Endothelial cell of umbilical vein (primary cell): ENCODE measurements at regions not wholly inside any gene's neighbourhood (a gene's known extent, or its start where the extent isn't known, plus 50 kb on each side); places are given as distances from the start of the nearest gene placed in this dataset.

Source experiments
- BruUV-seq: library from RNA; stranded (reverse); fragments of 400-500 nt; replicated peaks from 2 replicates; lab custom pipeline; 2021; lab: Mats Ljungman, UMichigan
- CTCF ChIA-PET: fragments of 300-600, 350-600 bp; sonication (Branson Sonifier 250); formaldehyde crosslinking; loops from one replicate; lab custom pipeline; 2021; ENCODE audit warnings: antibody characterized with exemption, inconsistent platforms; lab: Charles Lee
- POLR2A ChIA-PET: fragments of 300-600, 350-600 bp; sonication (Branson Sonifier 250); formaldehyde crosslinking; loops from one replicate; lab custom pipeline; 2021; ENCODE audit warnings: antibody characterized with exemption, inconsistent platforms; lab: Charles Lee
- DNase-seq: peaks from one replicate; pipeline ENCODE4 v3.0.0-alpha.2; 2011; ENCODE audit warnings: low read depth, low spot score
- FAIRE-seq: peaks from 2 replicates; lab custom pipeline; 2011; peaks lifted over from hg19 to GRCh38; lab: Jason Lieb, UNC
- H2AFZ ChIP-seq: 2 replicates; pipeline ENCODE4 v1.6.0; 2012; ENCODE audit warnings: low read depth, low read length, control low read depth, inconsistent platforms
- H3K27ac ChIP-seq: 2 replicates; pipeline ENCODE4 v1.5.1; 2011; ENCODE audit warnings: low read depth, mild to moderate bottlenecking, control low read depth, low read length, moderate library complexity; ENCODE audit not compliant: insufficient read depth
- H3K27me3 ChIP-seq, 2 experiments: 2 replicates each; pipeline versions ENCODE4 v1.6.0 to v1.6.1; 2011; ENCODE audit warnings: low read length in 2 of 2, mixed read lengths in 1 of 2; ENCODE audit not compliant: control insufficient read depth in 2 of 2, insufficient read depth in 2 of 2
- H3K36me3 ChIP-seq, 2 experiments: 2 replicates in 1 of 2; 3 replicates in 1 of 2; pipeline ENCODE4 v1.5.1; 2011; ENCODE audit warnings: low read length in 2 of 2, mild to moderate bottlenecking in 1 of 2, moderate library complexity in 1 of 2; ENCODE audit not compliant: control insufficient read depth in 2 of 2, insufficient read depth in 2 of 2; ENCODE audit errors: extremely low read depth in 1 of 2
- H3K4me1 ChIP-seq: 3 replicates; pipeline ENCODE4 v1.5.1; 2011; ENCODE audit warnings: mild to moderate bottlenecking, low read length; ENCODE audit not compliant: control insufficient read depth, insufficient read depth; ENCODE audit errors: extremely low read depth
- H3K4me2 ChIP-seq: 2 replicates; pipeline ENCODE4 v1.6.1; 2011; ENCODE audit warnings: low read length, control low read depth, mixed read lengths; ENCODE audit not compliant: insufficient read depth
- H3K4me3 ChIP-seq, 3 experiments: fragments of 200-600 bp in 1 of 3; sonication (generic), shearing (Covaris generic) in 1 of 3; replicated peaks in 1 of 3; 2 replicates each; pipeline ENCODE4 v1.5.1; 2011 to 2016; ENCODE audit warnings: control low read depth in 3 of 3, low read length in 3 of 3, mild to moderate bottlenecking in 2 of 3, inconsistent platforms in 1 of 3, low read depth in 1 of 3, moderate library complexity in 1 of 3; ENCODE audit not compliant: insufficient read depth in 1 of 3
- H3K79me2 ChIP-seq: 2 replicates; pipeline ENCODE4 v1.6.0; 2012; ENCODE audit warnings: low read length, inconsistent platforms; ENCODE audit not compliant: control insufficient read depth, insufficient read depth
- H3K9ac ChIP-seq: replicated peaks from 2 replicates; pipeline ENCODE3; 2011; ENCODE audit warnings: low read length, control low read depth; ENCODE audit not compliant: insufficient read depth; ENCODE audit errors: extremely low read depth
- H3K9me1 ChIP-seq: replicated peaks from 3 replicates; pipeline ENCODE4 v1.6.0; 2011; ENCODE audit warnings: mild to moderate bottlenecking, low read length; ENCODE audit not compliant: control insufficient read depth, insufficient read depth; ENCODE audit errors: extremely low read depth
- H3K9me3 ChIP-seq: replicated peaks from 2 replicates; pipeline ENCODE4 v1.5.1; 2012; ENCODE audit warnings: low read length, inconsistent platforms; ENCODE audit not compliant: control insufficient read depth, insufficient read depth
- H4K20me1 ChIP-seq: replicated peaks from 2 replicates; pipeline ENCODE3; 2011; ENCODE audit warnings: mild to moderate bottlenecking, low read length; ENCODE audit not compliant: control insufficient read depth, insufficient read depth; ENCODE audit errors: extremely low read depth
- CTCF ChIP-seq, 2 donors: IDR thresholded peaks; 1 replicate in 1 of 2; 2 replicates in 1 of 2; pipeline ENCODE4 v1.5.1; 2011; ENCODE audit warnings: low read length in 2 of 2, mild to moderate bottlenecking in 2 of 2, moderate library complexity in 2 of 2, control low read depth in 1 of 2, inconsistent platforms in 1 of 2, low read depth in 1 of 2; ENCODE audit not compliant: insufficient read depth in 1 of 2; ENCODE audit errors: extremely low read depth in 1 of 2
- EZH2 ChIP-seq: IDR thresholded peaks from 2 replicates; pipeline ENCODE4 v1.6.1; 2012; ENCODE audit warnings: borderline replicate concordance, low read depth, mild to moderate bottlenecking, moderate library complexity, low read length, inconsistent platforms; ENCODE audit not compliant: severe bottlenecking
- FOS ChIP-seq: IDR thresholded peaks from 2 replicates; pipeline ENCODE4 v1.6.1; 2011; ENCODE audit warnings: mild to moderate bottlenecking, low read length, moderate library complexity, borderline replicate concordance; ENCODE audit not compliant: insufficient read depth
- GATA2 ChIP-seq: IDR thresholded peaks from 2 replicates; pipeline ENCODE4 v1.7.0; 2011; ENCODE audit warnings: low read depth, mild to moderate bottlenecking, moderate library complexity, mixed read lengths, low read length; ENCODE audit not compliant: insufficient read length, insufficient read depth
- JUN ChIP-seq: IDR thresholded peaks from 2 replicates; pipeline ENCODE4 v1.6.1; 2011; ENCODE audit warnings: borderline replicate concordance, low read depth; ENCODE audit not compliant: insufficient read length, insufficient read depth
- MAX ChIP-seq: IDR thresholded peaks from 2 replicates; pipeline ENCODE4 v1.6.1; 2011; ENCODE audit not compliant: insufficient read depth, insufficient read length
- MYC ChIP-seq: IDR thresholded peaks from one replicate; pipeline ENCODE4 v1.6.1; 2011; ENCODE audit warnings: mild to moderate bottlenecking, low read depth, low read length
- POLR2A ChIP-seq: IDR thresholded peaks from 2 replicates; pipeline ENCODE4 v1.6.1; 2012; ENCODE audit warnings: low read depth, mild to moderate bottlenecking, control low read depth, low read length
- POLR2AphosphoS5 ChIP-seq: IDR thresholded peaks from 2 replicates; pipeline ENCODE4 v1.6.1; 2012; ENCODE audit warnings: low read depth, mild to moderate bottlenecking, control low read depth, low read length, moderate library complexity; ENCODE audit not compliant: insufficient read depth
- dilution Hi-C: fragments of 300-500 bp; cut with MboI; formaldehyde crosslinking; loops from one replicate; pipeline ENCODE4 v1.15.0; 2019; ENCODE audit warnings: low sequenced_read_pairs; ENCODE audit not compliant: extremely low pct_ligation_motif_present
- intact Hi-C: fragments of 100-400 bp; cut with micrococcal nuclease; formaldehyde crosslinking; loops from one replicate; pipeline ENCODE4 v1.10.0; 2022

GRCh38 chr3:106392915-106393314 lies 524.1 kb upstream of the CBLB start:
- POLR2A ChIA-PET: no interaction called here
- Histone ChIP-seq H3K9me3 (no peaks in the 10 kb centered on the region), H3K79me2 (no peaks in the 10 kb centered on the region), H2AFZ (no peak overlapping the region), H3K36me3 (no peaks in the 10 kb centered on the region), H3K27ac (no peak overlapping the region), H3K27me3 (no peaks in the 10 kb centered on the region), H3K9me1 (no peaks in the 10 kb centered on the region), H4K20me1 (no peaks in the 10 kb centered on the region), H3K4me2 (no peak overlapping the region), H3K9ac (no peak overlapping the region), H3K4me3 (no peak overlapping the region), H3K4me1 (no peaks in the 10 kb centered on the region)
- intact Hi-C loops: no loop called here
- CTCF ChIA-PET: interaction anchor here (0.6 to 1.0 kb wide), 2 partner anchors 10 to 14 kb away, joined by 3 read pairs; no protein-coding TSS in a partner anchor
- DNase-seq (no peak), FAIRE-seq (no peak)
- BruUV-seq: no TSS peak
- dilution Hi-C loops: no loop called here
- no peak for TF ChIP-seq FOS
- TF ChIP-seq MAX: no peak

GRCh38 chr3:106397006-106397405 lies 528.2 kb upstream of the CBLB start:
- H3K9me3 ChIP-seq: no peaks in the 10 kb centered on the region
- no peaks in the 10 kb centered on the region for H3K36me3 ChIP-seq
- intact Hi-C loops (no loop called here), dilution Hi-C loops (no loop called here)
- H3K27ac ChIP-seq: no peak overlapping the region
- no peak for FAIRE-seq
- DNase-seq: no peak
- no peak overlapping the region for H3K9ac ChIP-seq
- H3K9me1 ChIP-seq: no peaks in the 10 kb centered on the region
- no peaks in the 10 kb centered on the region for H3K4me1 ChIP-seq
- BruUV-seq: no TSS peak
- H3K4me2 ChIP-seq: no peak overlapping the region
- H3K4me3 ChIP-seq: no peak overlapping the region
- no peaks in the 10 kb centered on the region for H4K20me1 ChIP-seq
- H3K79me2 ChIP-seq: no peaks in the 10 kb centered on the region
- H2AFZ ChIP-seq: no peak overlapping the region
- CTCF ChIA-PET: no interaction called here
- POLR2A ChIA-PET: no interaction called here
- H3K27me3 ChIP-seq: no peaks in the 10 kb centered on the region
- TF ChIP-seq CTCF (IDR thresholded peaks at IDR 0.05; ENCODE audit: extremely low read depth in 1 of 2, insufficient read depth in 1 of 2, low read depth in 1 of 2, low read length in 2 of 2): no peak
- no peak for TF ChIP-seq GATA2
- TF ChIP-seq FOS: no peak
- no peak for TF ChIP-seq JUN
- TF ChIP-seq EZH2: no peak
- no peak for TF ChIP-seq MAX
- no peak for TF ChIP-seq POLR2A
- no peak for TF ChIP-seq POLR2AphosphoS5
- no peak for TF ChIP-seq MYC
